ENCODE measurements at regions not wholly inside any gene's neighbourhood (a gene's known extent, or its start where the extent isn't known, plus 50 kb on each side); places are given as distances from the start of the nearest gene placed in this dataset.
"Not testable (repeated sequence)": the region's sequence is repeated elsewhere in the genome, so short reads cannot be mapped to it uniquely, and the experiment has no call there.

DNA sequence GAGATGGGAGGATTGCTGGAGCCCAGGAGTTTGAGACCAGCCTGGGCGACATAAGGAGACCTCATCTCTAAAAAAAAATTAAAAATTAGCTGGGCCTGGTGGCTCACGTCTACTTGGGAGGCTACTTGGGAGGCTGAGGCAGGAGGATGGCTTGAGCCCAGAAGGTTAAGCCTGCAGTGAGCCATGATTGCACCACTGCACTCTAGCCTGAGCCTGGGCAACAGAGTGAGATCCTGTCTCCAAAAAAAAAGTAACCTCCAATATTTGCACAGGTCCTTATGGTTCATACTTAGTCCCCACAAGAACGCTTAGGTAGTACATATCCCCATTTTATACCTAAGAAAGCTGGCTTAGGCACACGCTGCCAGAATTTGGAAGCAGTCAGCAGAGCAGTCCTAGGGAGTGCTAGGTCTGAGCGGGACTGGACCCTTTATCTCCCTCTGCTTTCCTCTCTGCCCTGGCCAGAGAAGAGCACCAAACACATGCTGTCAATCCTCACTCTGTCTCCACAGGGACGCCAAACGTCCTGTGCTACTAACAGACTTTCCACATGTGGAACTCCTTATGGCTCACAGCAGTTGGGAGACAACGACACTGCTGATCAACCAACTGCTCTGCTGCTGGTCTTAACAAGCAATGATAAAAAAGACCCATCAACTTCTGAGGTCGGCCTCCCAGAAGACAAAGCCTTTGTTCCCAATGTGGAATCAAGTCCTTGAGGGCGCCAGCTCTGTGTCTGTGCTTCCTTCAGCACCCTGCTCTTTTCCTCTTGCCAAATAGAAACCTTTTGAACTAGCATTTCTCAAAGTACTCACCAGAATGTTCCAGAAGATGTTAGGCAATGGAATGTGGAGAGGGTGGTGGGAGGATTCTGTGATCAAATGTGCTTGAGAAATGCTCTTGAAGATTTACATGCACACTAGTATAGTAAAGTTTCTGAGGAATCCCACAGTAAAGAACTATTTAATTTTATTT lies 226.3 kb upstream of the DTNBP1 start:
- no peak for DNase-seq (ENCODE audit: low read depth)
- CTCF ChIA-PET: interaction anchor here (0.8 kb wide), 1 partner anchor 246 kb away, joined by 5 read pairs; no protein-coding TSS in a partner anchor
- Histone ChIP-seq H3K4me3 (ENCODE audit: low read depth, low read length) (no peak overlapping the region), H3K27me3 (ENCODE audit: control insufficient read depth, insufficient read depth, low read length) (no peaks in the 10 kb centered on the region; the same call in 1 of the 2 replicates), H3K36me3 (ENCODE audit: control insufficient read depth, insufficient read depth, low read length) (no peaks in the 10 kb centered on the region)
- POLR2A ChIA-PET: no interaction called here
- TF ChIP-seq CTCF (IDR thresholded peaks at IDR 0.05; ENCODE audit: insufficient read depth, low read depth, low read length): no peak

- ChIA-PET CTCF (interaction anchor here (1.1 kb wide), 1 partner anchor 12 kb away, joined by 3 read pairs; no protein-coding TSS in a partner anchor), POLR2A (no interaction called here)
- no peak for DNase-seq (ENCODE audit: low read depth)
- Histone ChIP-seq H3K4me3 (ENCODE audit: low read depth, low read length) (no peak overlapping the region), H3K36me3 (ENCODE audit: control insufficient read depth, insufficient read depth, low read length) (no peaks in the 10 kb centered on the region), H3K27me3 (ENCODE audit: control insufficient read depth, insufficient read depth, low read length) (no peaks in the 10 kb centered on the region; the same call in 1 of the 2 replicates)
- TF ChIP-seq CTCF (IDR thresholded peaks at IDR 0.05; ENCODE audit: insufficient read depth, low read depth, low read length): no peak
These were observed 224.9 kb upstream of the DTNBP1 start for GRCh38 chr6:15887491-15888461.

GRCh38 chr6:15885624-15886023 lies 222.8 kb upstream of the DTNBP1 start:
- TF ChIP-seq CTCF (IDR thresholded peaks at IDR 0.05; ENCODE audit: insufficient read depth, low read depth, low read length): no peak
- CTCF ChIA-PET: no interaction called here
- Histone ChIP-seq H3K27me3 (ENCODE audit: control insufficient read depth, insufficient read depth, low read length) (no peaks in the 10 kb centered on the region), H3K4me3 (ENCODE audit: low read depth, low read length) (no peak overlapping the region), H3K36me3 (ENCODE audit: control insufficient read depth, insufficient read depth, low read length) (no peaks in the 10 kb centered on the region)
- DNase-seq (ENCODE audit: low read depth): no peak
- POLR2A ChIA-PET: interaction anchor here (0.6 kb wide), 1 partner anchor 14 kb away, joined by 3 read pairs; no protein-coding TSS in a partner anchor

- POLR2A ChIA-PET: not testable (repeated sequence)
These were observed 220.8 kb upstream of the DTNBP1 start for GRCh38 chr6:15883593-15883992.

GRCh38 chr6:15882915-15883314 lies 220.1 kb upstream of the DTNBP1 start:
- H3K27me3 ChIP-seq (ENCODE audit: control insufficient read depth, insufficient read depth, low read length): no peaks in the 10 kb centered on the region; the same call in 1 of the 2 replicates
- POLR2A ChIA-PET: no interaction called here
- no peak overlapping the region for H3K4me3 ChIP-seq (ENCODE audit: low read depth, low read length)
- no peak for TF ChIP-seq CTCF (IDR thresholded peaks at IDR 0.05; ENCODE audit: insufficient read depth, low read depth, low read length)
- H3K36me3 ChIP-seq (ENCODE audit: control insufficient read depth, insufficient read depth, low read length): no peaks in the 10 kb centered on the region
- CTCF ChIA-PET: no interaction called here
- DNase-seq (ENCODE audit: low read depth): no peak

More at GRCh38 chr6:15883593-15883992, 220.8 kb upstream of the DTNBP1 start:
- H3K4me3 ChIP-seq (ENCODE audit: low read depth, low read length); CTCF ChIA-PET; H3K36me3 ChIP-seq (ENCODE audit: control insufficient read depth, insufficient read depth, low read length); DNase-seq (ENCODE audit: low read depth); H3K27me3 ChIP-seq (ENCODE audit: control insufficient read depth, insufficient read depth, low read length): not testable (repeated sequence)
